HEK293 (cell line): ENCODE measurements at regions not wholly inside any gene's neighbourhood (a gene's known extent, or its start where the extent isn't known, plus 50 kb on each side); places are given as distances from the start of the nearest gene placed in this dataset.

Experiments used
- HIC1 ChIP-seq: fragments of 450-650 bp; formaldehyde crosslinking; IDR thresholded peaks from 2 replicates; pipeline ENCODE4 v1.5.1; 2016; ENCODE audit warnings: missing biosample characterization, missing genetic modification characterization
- IKZF3 ChIP-seq: fragments of 450-650 bp; IDR thresholded peaks from 2 replicates; pipeline ENCODE4 v1.5.0; 2018; ENCODE audit warnings: missing biosample characterization, mild to moderate bottlenecking, missing genetic modification characterization, moderate library complexity
- KLF8 ChIP-seq: fragments of 450-650 bp; formaldehyde crosslinking; IDR thresholded peaks from 2 replicates; pipeline ENCODE4 v1.5.1; 2016; ENCODE audit warnings: missing biosample characterization, missing genetic modification characterization
- OSR2 ChIP-seq: fragments of 450-650 bp; formaldehyde crosslinking; IDR thresholded peaks from 2 replicates; pipeline ENCODE4 v1.5.1; 2016; ENCODE audit warnings: missing biosample characterization, missing genetic modification characterization
- PATZ1 ChIP-seq: fragments of 450-650 bp; formaldehyde crosslinking; IDR thresholded peaks from 2 replicates; pipeline ENCODE4 v1.5.1; 2016; ENCODE audit warnings: missing biosample characterization, missing genetic modification characterization
- SP3 ChIP-seq: fragments of 450-650 bp; formaldehyde crosslinking; IDR thresholded peaks from 2 replicates; pipeline ENCODE4 v1.5.1; 2016; ENCODE audit warnings: missing biosample characterization, missing genetic modification characterization
- SP7 ChIP-seq: fragments of 450-650 bp; formaldehyde crosslinking; IDR thresholded peaks from 2 replicates; pipeline ENCODE4 v1.5.1; 2016; ENCODE audit warnings: missing biosample characterization, missing genetic modification characterization
- TSHZ1 ChIP-seq: fragments of 450-650 bp; formaldehyde crosslinking; IDR thresholded peaks from 2 replicates; pipeline ENCODE4 v1.5.1; 2016; ENCODE audit warnings: missing biosample characterization, missing genetic modification characterization, borderline replicate concordance
- ZBTB1 ChIP-seq: fragments of 450-650 bp; formaldehyde crosslinking; IDR thresholded peaks from 2 replicates; pipeline ENCODE4 v1.5.1; 2016; ENCODE audit warnings: missing biosample characterization, missing genetic modification characterization
- ZBTB21 ChIP-seq: fragments of 450-650 bp; formaldehyde crosslinking; IDR thresholded peaks from 2 replicates; pipeline ENCODE4 v1.5.1; 2017; ENCODE audit warnings: missing biosample characterization, missing genetic modification characterization
- ZNF24 ChIP-seq: fragments of 450-650 bp; formaldehyde crosslinking; IDR thresholded peaks from 2 replicates; pipeline ENCODE4 v1.5.1; 2016; ENCODE audit warnings: missing biosample characterization, missing genetic modification characterization
- ZNF335 ChIP-seq: fragments of 450-650 bp; formaldehyde crosslinking; conservative IDR thresholded peaks from 2 replicates; pipeline ENCODE4 v1.5.1; 2016; ENCODE audit warnings: missing biosample characterization, missing genetic modification characterization
- ZNF558 ChIP-seq: fragments of 450-650 bp; formaldehyde crosslinking; IDR thresholded peaks from 2 replicates; pipeline ENCODE4 v1.5.1; 2016; ENCODE audit warnings: missing biosample characterization, missing genetic modification characterization
- ZXDB ChIP-seq: fragments of 450-650 bp; formaldehyde crosslinking; IDR thresholded peaks from 2 replicates; pipeline ENCODE4 v1.5.1; 2016; ENCODE audit warnings: missing biosample characterization, missing genetic modification characterization
- TF ChIP-seq, protein P1 (sequence below): fragments of 450-650 bp; formaldehyde crosslinking; optimal IDR thresholded peaks from 2 replicates; pipeline ENCODE3; 2016; ENCODE audit warnings: missing biosample characterization, mild to moderate bottlenecking, missing genetic modification characterization
- TF ChIP-seq, protein P2 (sequence below): fragments of 450-650 bp; formaldehyde crosslinking; IDR thresholded peaks from 2 replicates; pipeline ENCODE4 v1.5.1; 2016; ENCODE audit warnings: missing biosample characterization, missing genetic modification characterization
- TF ChIP-seq, protein P3 (sequence below): fragments of 450-650 bp; formaldehyde crosslinking; IDR thresholded peaks from 2 replicates; pipeline ENCODE4 v1.5.1; 2016; ENCODE audit warnings: missing biosample characterization, missing genetic modification characterization

- TF ChIP-seq, protein P1, sequence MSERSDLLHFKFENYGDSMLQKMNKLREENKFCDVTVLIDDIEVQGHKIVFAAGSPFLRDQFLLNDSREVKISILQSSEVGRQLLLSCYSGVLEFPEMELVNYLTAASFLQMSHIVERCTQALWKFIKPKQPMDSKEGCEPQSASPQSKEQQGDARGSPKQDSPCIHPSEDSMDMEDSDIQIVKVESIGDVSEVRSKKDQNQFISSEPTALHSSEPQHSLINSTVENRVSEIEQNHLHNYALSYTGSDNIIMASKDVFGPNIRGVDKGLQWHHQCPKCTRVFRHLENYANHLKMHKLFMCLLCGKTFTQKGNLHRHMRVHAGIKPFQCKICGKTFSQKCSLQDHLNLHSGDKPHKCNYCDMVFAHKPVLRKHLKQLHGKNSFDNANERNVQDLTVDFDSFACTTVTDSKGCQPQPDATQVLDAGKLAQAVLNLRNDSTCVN (tag by site-specific recombination) = peak; percentile 77
- peak; percentile 41; the same call in 1 of the 2 replicates for TF ChIP-seq ZXDB (tag by site-specific recombination)
- TF ChIP-seq ZNF335 (tag by site-specific recombination) = peak; percentile 72
- TF ChIP-seq ZNF24 (tag by site-specific recombination) = peak; percentile 70; the same call in 1 of the 2 replicates
- TF ChIP-seq, protein P2, sequence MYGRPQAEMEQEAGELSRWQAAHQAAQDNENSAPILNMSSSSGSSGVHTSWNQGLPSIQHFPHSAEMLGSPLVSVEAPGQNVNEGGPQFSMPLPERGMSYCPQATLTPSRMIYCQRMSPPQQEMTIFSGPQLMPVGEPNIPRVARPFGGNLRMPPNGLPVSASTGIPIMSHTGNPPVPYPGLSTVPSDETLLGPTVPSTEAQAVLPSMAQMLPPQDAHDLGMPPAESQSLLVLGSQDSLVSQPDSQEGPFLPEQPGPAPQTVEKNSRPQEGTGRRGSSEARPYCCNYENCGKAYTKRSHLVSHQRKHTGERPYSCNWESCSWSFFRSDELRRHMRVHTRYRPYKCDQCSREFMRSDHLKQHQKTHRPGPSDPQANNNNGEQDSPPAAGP (tag by site-specific recombination) = peak; percentile 85
- TF ChIP-seq PATZ1 = peak; percentile 63; the same call in 1 of the 2 replicates
- TF ChIP-seq ZNF558 (tag by site-specific recombination) = 0 out of 2 replicates have a peak, but pooled peaks have one; percentile 23
- peak; percentile 77 for TF ChIP-seq IKZF3 (tag by site-specific recombination)
- TF ChIP-seq HIC1 (tag by site-specific recombination) = peak; percentile 77
- TF ChIP-seq ZBTB21 (tag by site-specific recombination) = peak; percentile 54; the same call in 1 of the 2 replicates
- TF ChIP-seq SP3 = peak; percentile 48; the same call in 1 of the 2 replicates
- TF ChIP-seq OSR2 (tag by site-specific recombination) = peak; percentile 34; the same call in 1 of the 2 replicates
- TF ChIP-seq, protein P3, sequence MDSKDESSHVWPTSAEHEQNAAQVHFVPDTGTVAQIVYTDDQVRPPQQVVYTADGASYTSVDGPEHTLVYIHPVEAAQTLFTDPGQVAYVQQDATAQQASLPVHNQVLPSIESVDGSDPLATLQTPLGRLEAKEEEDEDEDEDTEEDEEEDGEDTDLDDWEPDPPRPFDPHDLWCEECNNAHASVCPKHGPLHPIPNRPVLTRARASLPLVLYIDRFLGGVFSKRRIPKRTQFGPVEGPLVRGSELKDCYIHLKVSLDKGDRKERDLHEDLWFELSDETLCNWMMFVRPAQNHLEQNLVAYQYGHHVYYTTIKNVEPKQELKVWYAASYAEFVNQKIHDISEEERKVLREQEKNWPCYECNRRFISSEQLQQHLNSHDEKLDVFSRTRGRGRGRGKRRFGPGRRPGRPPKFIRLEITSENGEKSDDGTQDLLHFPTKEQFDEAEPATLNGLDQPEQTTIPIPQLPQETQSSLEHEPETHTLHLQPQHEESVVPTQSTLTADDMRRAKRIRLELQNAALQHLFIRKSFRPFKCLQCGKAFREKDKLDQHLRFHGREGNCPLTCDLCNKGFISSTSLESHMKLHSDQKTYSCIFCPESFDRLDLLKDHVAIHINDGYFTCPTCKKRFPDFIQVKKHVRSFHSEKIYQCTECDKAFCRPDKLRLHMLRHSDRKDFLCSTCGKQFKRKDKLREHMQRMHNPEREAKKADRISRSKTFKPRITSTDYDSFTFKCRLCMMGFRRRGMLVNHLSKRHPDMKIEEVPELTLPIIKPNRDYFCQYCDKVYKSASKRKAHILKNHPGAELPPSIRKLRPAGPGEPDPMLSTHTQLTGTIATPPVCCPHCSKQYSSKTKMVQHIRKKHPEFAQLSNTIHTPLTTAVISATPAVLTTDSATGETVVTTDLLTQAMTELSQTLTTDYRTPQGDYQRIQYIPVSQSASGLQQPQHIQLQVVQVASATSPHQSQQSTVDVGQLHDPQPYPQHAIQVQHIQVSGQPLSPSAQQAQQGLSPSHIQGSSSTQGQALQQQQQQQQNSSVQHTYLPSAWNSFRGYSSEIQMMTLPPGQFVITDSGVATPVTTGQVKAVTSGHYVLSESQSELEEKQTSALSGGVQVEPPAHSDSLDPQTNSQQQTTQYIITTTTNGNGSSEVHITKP (tag by site-specific recombination) = peak; percentile 94
- 0 out of 2 replicates have a peak, but pooled peaks have one; percentile 33 for TF ChIP-seq TSHZ1 (tag by site-specific recombination)
- peak; percentile 92 for TF ChIP-seq SP7
- TF ChIP-seq KLF8 = peak; percentile 65; the same call in 1 of the 2 replicates
- TF ChIP-seq ZBTB1 = 0 out of 2 replicates have a peak, but pooled peaks have one; percentile 20
- TF ChIP-seq, all 188 proteins: peak for 40; not testable (repeated sequence) for 148
Observed at GRCh38 chr4:3954540-3955320, 188.5 kb downstream of the ADRA2C start (continued).
